GM10266 (cell line): ENCODE measurements at regions not wholly inside any gene's neighbourhood (a gene's known extent, or its start where the extent isn't known, plus 50 kb on each side); places are given as distances from the start of the nearest gene placed in this dataset.

Source experiments
- DNase-seq: peaks from one replicate; pipeline ENCODE4 v3.0.0; 2012; ENCODE audit errors: extremely low spot score
- TF ChIP-seq, protein P1 (sequence below): IDR thresholded peaks from 2 replicates; pipeline ENCODE4 v1.5.1; 2012; ENCODE audit warnings: mild to moderate bottlenecking, low read depth; ENCODE audit not compliant: control insufficient read depth, insufficient read depth; ENCODE audit errors: missing control alignments

DNA sequence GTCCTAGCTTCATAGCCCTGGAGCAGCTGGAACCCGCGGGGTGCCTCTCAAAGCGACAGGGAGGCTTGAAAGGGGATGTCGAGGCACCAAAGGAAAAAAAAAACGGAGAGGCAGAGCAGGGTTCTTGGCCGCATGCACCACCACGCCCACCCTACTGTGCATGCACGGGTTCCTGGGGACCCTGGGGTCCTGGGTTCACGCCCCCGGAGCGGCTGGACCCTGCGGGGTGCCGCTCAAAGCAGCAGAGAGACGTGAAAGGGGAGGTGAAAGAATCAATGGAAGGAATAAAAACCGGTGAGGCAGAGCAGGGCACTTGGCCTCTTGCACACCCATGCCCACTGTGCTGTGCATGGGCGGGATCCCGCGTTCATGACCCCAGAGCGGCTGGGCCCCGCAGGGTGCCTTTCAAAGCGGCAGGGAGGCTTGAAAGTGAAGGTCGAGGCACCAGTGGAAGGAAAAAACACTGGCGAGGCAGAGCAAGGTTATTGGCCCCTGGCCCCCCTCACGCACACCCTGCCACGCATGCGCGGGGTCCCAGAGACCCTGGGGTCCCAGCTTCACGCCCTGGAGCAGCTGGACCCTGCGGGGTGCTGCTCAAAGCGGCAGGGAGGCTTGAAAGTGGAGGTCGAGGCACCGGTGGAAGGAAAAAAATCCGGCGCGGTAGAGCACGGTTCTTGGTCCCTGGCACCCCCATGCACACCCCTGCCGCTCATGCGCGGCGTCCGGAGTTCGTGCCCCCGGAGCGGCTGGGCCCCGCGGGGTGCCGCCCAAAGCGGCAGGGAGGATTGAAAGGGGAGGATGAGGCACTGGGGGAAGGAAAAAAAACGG, 318.5 kb downstream of the ALG10 start:
- DNase-seq: no peak
- TF ChIP-seq, protein P1, sequence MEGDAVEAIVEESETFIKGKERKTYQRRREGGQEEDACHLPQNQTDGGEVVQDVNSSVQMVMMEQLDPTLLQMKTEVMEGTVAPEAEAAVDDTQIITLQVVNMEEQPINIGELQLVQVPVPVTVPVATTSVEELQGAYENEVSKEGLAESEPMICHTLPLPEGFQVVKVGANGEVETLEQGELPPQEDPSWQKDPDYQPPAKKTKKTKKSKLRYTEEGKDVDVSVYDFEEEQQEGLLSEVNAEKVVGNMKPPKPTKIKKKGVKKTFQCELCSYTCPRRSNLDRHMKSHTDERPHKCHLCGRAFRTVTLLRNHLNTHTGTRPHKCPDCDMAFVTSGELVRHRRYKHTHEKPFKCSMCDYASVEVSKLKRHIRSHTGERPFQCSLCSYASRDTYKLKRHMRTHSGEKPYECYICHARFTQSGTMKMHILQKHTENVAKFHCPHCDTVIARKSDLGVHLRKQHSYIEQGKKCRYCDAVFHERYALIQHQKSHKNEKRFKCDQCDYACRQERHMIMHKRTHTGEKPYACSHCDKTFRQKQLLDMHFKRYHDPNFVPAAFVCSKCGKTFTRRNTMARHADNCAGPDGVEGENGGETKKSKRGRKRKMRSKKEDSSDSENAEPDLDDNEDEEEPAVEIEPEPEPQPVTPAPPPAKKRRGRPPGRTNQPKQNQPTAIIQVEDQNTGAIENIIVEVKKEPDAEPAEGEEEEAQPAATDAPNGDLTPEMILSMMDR: no peak

DNA sequence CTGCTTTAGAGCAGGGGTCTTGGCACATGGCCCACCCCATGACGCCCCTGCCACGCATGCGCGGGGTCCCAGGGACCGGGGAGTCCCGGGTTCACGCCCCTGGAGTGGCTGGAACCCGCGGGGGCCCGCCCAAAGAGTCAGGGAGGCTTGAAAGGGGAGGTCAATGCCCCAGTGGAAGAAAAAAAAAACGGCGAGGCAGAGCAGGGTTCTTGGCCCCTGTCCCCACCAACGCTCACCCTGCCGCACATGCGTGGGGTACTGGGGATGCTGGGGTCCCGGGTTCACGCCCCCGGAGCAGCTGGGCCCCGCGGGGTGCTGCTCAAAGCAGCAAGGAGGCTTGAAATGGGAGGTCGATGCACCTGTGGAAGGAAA, 319.1 kb downstream of the ALG10 start:
- no peak for DNase-seq
- TF ChIP-seq, protein P1: no peak

DNA sequence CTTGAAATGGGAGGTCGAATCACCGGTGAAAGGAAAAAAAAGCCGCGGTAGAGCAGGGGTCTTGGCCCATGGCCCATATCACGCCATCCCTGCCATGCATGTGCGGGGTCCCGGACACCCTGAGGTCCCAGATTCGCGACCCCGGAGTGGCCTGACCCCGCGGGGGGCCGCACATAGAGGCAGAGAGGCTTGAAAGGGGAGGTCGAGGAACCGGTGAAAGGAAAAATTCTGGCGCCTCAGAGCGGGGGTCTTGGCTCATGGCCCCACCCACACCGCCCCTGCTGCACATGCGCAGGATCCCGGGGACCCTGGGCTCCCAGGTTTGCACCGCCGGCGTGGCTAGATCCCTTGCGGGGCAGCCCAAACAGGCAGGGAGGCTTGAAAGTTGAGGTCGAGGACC, 319.8 kb downstream of the ALG10 start:
- DNase-seq: no peak
- TF ChIP-seq, protein P1: no peak

DNA sequence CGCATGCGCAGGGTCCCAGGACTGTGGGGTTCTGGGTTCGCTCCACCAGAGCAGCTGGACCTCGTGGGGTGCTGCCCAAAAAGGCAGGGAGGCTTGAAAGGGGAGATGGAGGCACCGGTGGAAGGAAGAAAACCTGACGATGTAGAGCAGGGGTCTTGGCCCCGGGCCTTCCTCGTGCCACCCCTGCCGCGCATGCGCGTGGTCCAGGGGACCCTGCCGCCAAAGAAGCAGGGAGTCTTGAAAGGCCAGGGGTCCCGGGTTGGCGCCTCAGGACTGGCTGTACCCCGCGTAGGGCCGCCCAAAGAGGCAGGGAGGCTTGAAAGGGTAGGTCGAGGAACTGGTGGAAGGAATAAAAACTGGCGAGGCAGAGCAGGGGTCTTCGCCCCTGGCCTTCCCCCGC, 321.0 kb downstream of the ALG10 start:
- no peak for DNase-seq
- TF ChIP-seq, protein P1: no peak

DNA sequence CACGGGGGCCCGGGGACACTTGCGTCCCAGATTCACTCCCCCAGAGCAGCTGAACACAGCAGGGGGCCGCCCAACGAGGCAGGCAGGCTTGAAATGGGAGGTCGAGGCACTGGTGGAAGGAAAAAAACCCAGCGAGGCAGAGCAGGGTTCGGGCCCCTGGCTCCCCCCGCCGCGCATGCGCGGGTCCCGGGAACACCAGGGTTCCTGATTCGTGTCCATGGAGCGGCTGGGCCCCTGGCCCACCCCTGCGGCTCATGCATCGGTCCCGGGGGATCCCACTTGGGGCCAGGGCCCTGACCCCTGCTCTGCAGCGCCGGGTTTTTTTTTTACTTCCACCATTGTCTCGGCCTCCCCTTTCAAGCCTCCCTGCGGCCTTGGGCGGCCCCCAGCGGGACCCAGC, 321.5 kb downstream of the ALG10 start:
- no peak for DNase-seq
- TF ChIP-seq, protein P1: no peak

DNA sequence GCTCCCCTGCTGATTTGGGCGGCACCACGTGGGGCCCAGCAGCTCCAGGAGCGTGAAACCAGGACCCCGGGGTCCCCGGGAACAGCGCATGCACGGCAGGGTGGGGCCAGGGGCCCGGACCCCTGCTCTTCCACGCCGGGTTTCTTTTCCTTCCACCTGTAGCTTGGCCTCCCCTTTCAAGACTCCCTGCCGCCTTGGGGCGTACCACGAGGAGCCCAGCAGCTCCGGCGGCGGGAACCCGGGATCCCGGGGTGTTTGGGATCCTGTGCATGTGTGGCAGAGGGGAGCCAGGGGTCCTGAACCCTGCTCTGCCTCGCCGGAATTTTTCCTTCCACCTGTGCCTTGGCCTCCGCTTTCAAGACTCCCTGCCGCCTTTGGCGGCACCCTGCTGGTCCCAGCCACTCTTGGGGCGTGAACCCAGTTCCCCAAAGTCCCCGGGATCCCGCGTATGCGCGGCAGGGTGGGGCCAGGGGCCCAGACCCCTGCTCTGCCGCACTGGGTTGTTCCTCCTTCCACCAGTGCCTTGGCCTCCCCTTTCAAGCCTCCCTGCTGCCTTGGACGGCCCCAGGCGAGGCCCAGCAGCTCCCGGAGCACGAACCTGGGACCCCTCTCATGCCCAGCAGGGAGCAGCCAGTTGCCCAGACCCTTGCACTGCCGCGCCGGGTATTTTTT, 322.7 kb downstream of the ALG10 start:
- DNase-seq: no peak
- TF ChIP-seq, protein P1: no peak

DNA sequence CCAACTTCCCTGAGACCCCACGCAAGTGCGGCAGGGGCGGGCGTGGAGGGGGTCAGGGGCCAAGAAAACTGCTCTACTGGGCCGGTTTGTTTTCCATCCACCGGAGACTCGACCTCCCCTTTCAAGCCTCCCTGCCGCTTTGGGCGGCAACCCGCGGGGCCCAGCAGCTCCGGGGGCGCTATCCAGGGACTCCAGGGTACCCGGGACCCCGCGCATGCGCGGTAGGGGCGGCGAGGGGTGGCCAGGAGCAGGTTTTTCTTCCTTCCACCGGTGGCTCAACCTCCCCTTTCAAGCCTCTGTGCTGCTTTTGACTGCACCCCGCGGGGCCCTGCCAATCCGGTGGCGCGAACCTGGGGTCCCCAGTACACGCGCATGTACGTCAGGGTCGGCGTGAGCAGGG, 323.5 kb downstream of the ALG10 start:
- TF ChIP-seq, protein P1: no peak
- no peak for DNase-seq
